Islet precursor cell (in vitro differentiated cells): ENCODE measurements at regions not wholly inside any gene's neighbourhood (a gene's known extent, or its start where the extent isn't known, plus 50 kb on each side); places are given as distances from the start of the nearest gene placed in this dataset.

Source experiments
- DNase-seq: peaks from one replicate; pipeline ENCODE4 v3.0.0-alpha.2; 2018

- no peak for DNase-seq
Measured at GRCh38 chr10:55098452-55098851, 297.4 kb upstream of the PCDH15 start.

DNA sequence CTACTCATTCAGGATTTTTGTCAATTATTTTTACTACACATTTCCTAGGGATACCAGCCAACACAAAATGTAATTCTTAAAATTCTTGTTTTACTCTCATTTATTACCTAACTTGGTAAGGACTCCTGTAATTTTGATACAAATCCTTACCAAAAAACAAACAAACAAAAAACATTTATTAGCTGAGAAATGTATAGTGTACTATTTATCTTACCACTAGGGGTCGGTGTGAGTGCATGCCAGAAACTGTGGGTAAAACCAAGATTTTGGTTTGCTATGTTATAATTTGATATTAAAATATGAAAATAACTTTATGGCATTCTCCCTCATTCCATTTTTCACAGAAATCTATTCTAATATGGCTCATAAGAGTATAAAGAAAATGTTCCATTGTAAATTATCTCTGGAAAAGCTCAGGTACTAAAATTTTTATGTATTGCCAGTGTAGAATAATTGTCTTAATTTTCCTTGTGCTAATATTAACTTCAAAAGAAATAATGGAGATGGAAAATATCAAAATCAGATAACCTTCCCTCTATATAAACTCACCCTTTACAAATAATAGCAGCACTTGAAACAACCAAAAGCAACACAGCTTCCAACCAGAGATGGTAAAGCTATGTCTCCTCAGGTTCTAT is 290.8 kb upstream of the PCDH15 start:
- DNase-seq, result no peak

DNA sequence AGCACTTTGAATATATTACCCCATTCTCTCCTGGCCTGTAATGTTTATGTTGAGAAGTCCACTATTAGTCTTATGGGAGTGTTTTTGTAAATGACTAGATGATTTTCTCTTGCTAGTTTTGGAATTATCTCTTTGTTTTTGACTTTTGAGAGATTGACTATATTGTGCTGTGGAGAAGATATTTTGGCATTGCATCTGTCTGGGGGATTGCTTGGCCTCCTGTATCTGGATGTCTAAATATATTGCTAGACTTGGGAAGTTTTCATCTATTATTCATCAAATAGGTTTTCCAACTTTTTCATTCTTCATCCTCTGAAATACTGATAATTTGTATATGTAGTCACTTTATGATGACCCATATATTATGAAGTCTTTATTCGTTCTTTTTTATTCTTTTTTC is 277.1 kb upstream of the PCDH15 start:
- DNase-seq, result no peak

DNA sequence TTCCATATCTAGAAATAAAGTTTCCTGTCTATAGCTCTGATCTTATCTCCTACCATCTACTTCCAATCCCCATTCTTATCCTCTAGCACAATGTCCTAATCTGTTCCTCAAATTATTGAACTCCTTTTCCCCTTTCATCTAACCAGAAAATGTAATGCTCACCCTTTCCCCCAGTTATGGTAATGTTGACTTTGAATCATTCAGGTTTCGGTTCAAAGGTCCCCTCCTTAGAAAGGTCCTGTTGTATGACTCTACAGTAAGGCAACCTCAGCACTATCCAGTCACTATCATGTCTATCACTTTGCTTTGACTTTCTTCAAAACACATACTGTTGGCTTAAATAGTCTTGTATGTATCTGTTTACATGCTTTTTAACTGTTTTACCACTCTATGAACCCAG is 264.2 kb upstream of the PCDH15 start:
- DNase-seq, result no peak

DNA sequence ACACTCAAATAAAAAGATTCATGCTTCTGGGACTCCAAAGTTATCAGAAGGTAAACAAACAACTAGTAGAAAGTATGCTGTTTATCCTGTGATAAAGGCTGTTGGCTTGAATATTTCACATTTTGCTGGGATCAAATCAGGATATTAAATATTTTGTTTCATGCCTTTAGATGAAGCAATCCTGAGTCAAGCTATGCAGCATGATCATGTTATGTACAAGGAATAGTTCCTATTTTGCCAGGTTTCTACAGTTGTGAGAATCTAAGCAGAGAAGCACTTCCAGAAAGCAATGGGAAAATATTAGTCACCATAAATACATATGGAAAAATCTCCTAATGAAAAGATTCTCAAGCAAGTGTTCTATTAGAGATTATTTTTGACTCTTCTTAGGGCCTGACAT is 262.8 kb upstream of the PCDH15 start:
- no peak for DNase-seq

GRCh38 chr10:55062349-55062748 is 261.3 kb upstream of the PCDH15 start:
- DNase-seq, result no peak

DNA sequence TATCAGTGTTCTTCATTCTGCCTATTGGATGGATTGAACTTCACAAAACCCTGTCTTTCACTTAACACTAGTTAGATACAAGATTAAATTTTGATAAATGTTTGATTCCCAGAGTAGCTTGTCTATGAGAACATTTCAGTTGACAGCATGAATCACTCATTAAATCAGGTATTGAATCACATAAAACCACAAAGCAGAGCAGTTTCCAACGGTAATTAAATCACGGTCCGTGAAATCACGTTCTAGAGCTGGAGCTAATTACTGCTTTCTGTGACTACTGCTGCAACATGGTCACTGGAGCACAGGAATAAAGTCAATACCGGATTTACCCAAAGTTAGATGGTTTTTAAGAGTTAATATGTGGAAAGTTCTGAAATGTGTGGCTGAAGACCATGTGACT is 257.8 kb upstream of the PCDH15 start:
- DNase-seq, result no peak

DNA sequence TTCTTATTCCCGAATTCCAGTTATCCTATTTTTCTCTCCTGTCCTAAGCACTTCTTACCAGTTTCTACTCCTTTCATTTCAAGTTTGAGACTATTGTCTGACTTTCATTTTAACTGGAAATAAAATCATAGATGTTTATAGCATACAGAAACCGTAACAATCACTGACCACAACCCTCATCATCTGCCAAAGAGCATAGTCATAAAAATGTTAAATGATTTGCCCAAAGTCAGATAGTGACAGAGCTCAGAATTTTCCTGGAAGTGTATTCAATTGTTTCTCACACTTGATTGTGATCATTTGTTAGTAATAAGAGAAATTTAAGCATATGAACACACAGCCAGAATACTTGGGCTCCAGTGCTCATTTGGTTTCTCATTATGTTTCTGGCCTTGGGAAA is 250.5 kb upstream of the PCDH15 start:
- no peak for DNase-seq

DNA sequence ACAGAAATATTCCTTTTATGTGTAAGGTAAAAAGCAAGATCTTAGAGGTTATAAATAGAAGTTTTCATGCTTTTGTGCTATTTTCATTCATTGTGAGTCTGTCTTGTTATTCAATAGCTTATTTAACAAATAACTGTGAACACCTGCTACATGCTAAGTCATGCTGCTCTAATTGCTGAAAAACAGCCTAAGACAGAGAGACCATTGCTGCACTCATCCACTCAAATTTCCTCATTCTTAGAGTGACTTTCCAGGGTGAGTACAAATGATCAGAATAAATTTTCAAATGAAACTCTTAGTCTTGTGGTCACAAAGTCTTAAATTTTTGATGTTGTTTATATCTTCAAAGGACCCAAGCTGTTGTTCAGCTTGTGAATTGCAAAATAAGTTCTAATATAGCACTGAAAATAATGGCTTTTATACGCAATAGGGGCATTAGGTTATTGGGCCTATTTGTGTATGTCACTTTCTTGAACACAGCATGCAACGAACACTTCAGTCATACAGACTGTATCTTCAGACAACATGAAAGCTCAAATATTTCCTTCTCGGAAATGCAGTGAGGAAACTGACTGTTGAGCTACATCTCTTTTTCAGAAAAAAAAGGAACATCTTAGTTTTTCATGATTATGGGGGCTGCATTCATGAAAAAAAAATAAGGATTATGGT is 247.9 kb upstream of the PCDH15 start:
- DNase-seq, result no peak

GRCh38 chr10:55043540-55043939 is 242.5 kb upstream of the PCDH15 start:
- no peak for DNase-seq

DNA sequence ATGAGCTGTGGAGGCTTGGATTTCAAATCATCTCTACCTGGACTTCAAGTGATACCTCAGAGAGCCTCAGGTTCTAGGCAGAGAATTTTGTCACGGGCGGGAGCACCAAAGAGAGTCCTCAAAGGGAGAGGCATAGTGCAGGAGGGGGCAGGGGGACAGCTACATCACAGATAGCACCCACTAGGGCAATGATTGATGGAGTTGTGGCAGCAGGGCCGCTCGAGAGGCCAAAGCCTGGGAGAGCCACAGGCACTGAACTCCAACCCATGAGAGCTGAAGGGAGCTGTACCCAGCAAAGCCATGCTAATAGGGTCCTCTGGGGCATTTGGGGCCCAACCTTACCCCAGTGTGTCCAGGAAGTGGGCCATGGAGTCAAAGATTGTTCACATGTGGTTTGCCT is 232.0 kb upstream of the PCDH15 start:
- DNase-seq, result no peak

DNA sequence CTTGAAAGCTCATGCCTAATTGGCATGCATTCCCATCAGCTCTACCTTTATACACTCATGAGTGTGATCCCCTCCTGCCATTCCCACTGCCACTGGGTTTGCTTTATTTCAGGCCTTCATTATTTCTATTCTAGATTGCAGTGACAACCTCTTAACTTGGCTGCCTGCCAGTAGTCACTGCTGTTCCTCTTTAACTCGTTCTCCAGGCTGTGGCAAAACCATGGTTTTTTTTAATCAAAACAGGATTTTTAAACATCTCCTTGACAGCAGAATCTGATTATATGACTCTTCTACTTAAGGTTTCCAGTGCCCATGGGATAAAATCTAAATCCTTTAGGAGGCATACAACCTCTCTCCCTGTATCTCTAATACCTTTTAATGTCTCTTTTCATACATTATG is 223.7 kb upstream of the PCDH15 start:
- DNase-seq, result no peak

DNA sequence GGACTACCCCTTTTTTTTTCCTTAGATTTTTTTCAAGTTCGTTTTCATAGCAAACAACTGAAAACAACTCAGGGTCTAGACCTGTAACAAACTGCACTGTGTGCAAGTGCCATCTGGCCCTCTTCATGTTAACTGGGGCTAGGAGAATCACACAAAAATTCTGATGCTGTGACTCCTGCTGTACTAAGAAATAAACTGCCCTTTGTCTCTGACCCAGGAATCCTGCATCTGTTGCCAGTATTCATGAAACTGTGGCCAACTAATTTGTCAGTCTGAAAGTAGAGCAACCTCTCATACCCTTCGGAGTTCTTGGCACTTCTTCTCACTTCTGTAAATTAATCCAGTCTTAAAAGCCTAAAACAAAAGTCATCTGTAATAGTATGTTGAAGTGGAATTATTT is 218.4 kb upstream of the PCDH15 start:
- DNase-seq, result no peak

- no peak for DNase-seq
Measured at GRCh38 chr10:55013318-55013717, 212.3 kb upstream of the PCDH15 start.

- DNase-seq, result no peak
Measured at GRCh38 chr10:55002420-55002819, 201.4 kb upstream of the PCDH15 start.

DNA sequence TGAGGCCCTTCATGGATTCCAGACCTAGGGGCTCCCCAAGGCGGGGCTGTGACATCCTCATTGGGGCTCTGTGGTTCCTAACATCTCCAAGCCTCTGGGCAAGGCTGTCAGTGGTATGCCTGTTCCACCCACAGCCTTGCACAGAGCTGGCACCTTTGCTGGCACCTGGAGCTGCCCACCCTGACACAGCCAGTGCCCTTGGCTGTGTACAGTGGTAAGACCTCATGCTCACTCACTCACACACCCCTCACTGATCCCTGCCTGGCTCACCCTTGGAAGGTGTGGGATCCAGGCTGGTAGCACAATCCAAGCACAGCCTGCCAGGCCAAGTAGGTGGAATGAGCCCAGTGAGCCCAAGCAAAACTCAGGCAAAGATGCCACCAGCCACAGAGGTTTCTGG is 200.4 kb upstream of the PCDH15 start:
- no peak for DNase-seq

DNA sequence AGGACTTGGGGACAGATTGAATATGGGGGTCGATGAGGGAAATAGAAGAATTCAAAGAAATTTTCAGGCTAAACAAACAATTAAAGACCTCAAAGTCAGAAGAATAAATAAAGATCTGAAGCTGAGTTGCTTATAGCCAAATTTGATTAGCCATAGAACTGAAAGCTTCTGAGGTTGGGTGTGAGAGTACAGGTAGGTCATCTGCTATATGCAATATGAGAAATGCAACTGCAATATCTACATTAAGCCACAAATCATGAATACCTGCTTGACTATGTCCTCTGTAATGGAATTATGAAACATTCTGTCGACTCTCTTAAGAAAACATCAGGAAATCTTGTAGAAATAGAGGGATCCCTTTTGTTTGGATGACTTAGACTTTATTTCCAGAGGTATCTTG is 192.1 kb upstream of the PCDH15 start:
- no peak for DNase-seq

DNA sequence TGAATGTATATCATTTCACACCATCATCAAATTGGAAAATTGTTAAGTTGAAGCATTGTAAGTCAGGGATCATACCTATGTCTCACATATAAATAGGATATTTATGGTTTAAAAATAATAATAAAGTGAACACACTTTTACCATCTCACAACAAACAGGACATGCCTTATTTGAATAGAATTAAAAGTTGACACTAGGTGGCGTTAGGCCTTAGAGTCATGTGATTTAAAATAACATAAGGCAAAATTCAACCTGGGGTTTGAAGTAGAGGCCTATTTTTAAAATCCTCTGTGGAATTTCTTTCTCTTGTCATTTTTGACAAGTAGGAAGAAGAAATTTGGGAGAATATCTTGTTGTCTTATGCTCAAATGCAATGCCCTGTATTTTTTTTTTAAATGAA is 184.7 kb upstream of the PCDH15 start:
- no peak for DNase-seq

DNA sequence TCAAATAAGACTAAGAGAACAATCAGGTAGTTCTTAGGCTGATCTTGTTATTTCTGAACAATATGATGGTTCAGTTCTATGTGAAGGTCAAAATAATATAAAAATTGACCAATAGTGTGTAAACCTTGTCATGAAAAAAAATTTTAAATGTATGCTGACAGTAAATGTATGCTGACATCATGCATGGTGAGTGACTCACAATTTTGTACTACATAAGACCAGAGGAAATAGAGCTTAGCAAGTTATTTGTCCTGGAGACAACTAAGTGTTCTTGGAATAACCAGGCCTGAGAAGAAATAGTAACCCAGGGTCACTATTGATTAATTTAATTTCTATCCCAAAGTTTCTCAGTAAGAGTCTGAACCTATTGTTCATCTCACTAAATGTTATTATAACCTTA is 182.2 kb upstream of the PCDH15 start:
- DNase-seq, result no peak

GRCh38 chr10:54962134-54962900 is 161.3 kb upstream of the PCDH15 start:
- no peak for DNase-seq

- DNase-seq, result no peak
Measured at GRCh38 chr10:54961040-54961439, 160.0 kb upstream of the PCDH15 start.

DNA sequence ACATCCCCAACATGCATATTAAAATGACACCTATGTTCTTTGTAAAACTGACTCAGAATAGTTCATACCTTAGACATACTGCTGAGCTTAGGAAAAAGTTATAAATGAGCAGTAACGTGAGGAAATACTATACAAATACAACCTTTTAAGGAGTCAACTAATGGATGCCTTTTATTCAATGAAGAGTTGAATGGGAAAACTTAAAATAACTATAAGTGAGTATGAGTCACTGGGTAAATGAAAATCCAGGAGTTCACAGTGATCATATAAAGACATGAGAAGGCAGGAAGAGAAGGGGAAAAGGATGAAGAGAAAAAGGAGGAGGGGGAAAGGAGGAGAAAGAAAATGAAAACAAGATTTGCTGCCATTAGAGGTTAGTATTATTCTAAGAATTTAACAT is 157.8 kb upstream of the PCDH15 start:
- DNase-seq, result no peak

DNA sequence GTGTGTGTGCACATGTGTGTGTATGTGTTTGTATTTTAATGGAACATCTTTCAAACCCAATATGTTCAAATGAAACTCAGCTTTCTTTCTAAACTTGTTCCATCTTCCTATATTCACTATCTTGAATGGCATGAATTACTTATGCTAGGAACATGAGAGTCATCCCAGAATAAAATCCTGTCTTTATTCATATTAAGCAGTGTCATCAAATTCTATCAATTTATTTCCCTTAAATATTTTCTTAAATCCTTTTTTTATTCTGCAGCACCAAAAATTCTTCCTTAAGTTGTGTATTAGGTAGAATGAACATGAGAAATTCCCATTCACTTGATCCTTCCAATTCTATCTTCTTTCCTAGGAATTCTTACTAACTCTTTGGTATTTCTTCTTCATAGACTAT is 146.6 kb upstream of the PCDH15 start:
- DNase-seq, result no peak

DNA sequence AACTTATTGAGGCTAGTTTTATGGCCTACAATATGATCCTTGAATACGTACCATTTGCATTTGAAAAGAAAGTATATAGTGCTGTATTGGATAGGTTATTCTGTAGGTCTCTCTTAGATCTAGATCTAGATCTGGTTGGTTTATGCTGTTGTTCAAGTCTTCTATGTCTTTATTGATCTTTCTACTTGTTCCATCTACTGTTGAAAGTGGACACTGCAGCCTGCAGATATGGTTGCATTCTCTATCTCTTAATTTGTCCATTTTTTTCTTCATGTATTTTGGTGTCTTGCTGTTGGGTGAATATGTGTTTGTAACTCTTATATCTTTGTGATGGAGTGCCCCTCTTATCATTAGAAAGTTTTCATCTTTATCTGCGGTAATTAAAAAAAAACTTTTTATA is 139.4 kb upstream of the PCDH15 start:
- no peak for DNase-seq

- DNase-seq, result no peak
Measured at GRCh38 chr10:54914049-54914448, 113.0 kb upstream of the PCDH15 start.
